ENCODE measurements at regions not wholly inside any gene's neighbourhood (a gene's known extent, or its start where the extent isn't known, plus 50 kb on each side); places are given as distances from the start of the nearest gene placed in this dataset.

- peak overlapping the region; percentile 9 to 71 (median 26) for H3K27ac Mint-ChIP-seq
- no peaks in the 10 kb centered on the region for H3K27me3 Mint-ChIP-seq (ENCODE audit: low read depth)
- no peak overlapping the region for H3K4me3 Mint-ChIP-seq
- TF ChIP-seq CTCF (IDR thresholded peaks at IDR 0.05; ENCODE audit: unreplicated experiment in 3 of 3) = no peak
- H3K36me3 Mint-ChIP-seq (ENCODE audit: low read depth) = no peaks in the 10 kb centered on the region
- H3K9me3 Mint-ChIP-seq = peaks cover 2% of the 10 kb centered on the region
- H3K4me1 Mint-ChIP-seq = peaks cover 27% of the 10 kb centered on the region
Measured at GRCh38 chr4:127445471-127445870, 187.3 kb upstream of the INTU start.

GRCh38 chr4:127446427-127446885 is 186.3 kb upstream of the INTU start:
- no peak overlapping the region for H3K4me3 Mint-ChIP-seq

GRCh38 chr4:127448986-127449385 is 183.8 kb upstream of the INTU start:
- no peak overlapping the region for H3K4me3 Mint-ChIP-seq

More at GRCh38 chr4:127446427-127446885, 186.3 kb upstream of the INTU start:
- Mint-ChIP-seq H3K27ac (peak overlapping the region in 1 of 3 experiments; percentile 71), H3K36me3 (ENCODE audit: low read depth) (no peaks in the 10 kb centered on the region), H3K27me3 (ENCODE audit: low read depth) (no peaks in the 10 kb centered on the region), H3K4me1 (peaks cover 28% of the 10 kb centered on the region), H3K9me3 (peaks cover 2% of the 10 kb centered on the region)
- no peak for TF ChIP-seq CTCF (IDR thresholded peaks at IDR 0.05; ENCODE audit: unreplicated experiment in 3 of 3)

GRCh38 chr4:127449449-127449848 is 183.3 kb upstream of the INTU start:
- Mint-ChIP-seq H3K4me1 (peaks cover 22% of the 10 kb centered on the region), H3K27ac (peak overlapping the region in 1 of 3 experiments; percentile 44), H3K27me3 (ENCODE audit: low read depth) (no peaks in the 10 kb centered on the region), H3K36me3 (ENCODE audit: low read depth) (no peaks in the 10 kb centered on the region), H3K9me3 (no peaks in the 10 kb centered on the region), H3K4me3 (no peak overlapping the region)
- TF ChIP-seq CTCF (IDR thresholded peaks at IDR 0.05; ENCODE audit: unreplicated experiment in 3 of 3) = no peak

More at GRCh38 chr4:127448986-127449385, 183.8 kb upstream of the INTU start:
- Mint-ChIP-seq H3K27me3 (ENCODE audit: low read depth) (no peaks in the 10 kb centered on the region), H3K9me3 (no peaks in the 10 kb centered on the region), H3K4me1 (peaks cover 22% of the 10 kb centered on the region), H3K27ac (peak overlapping the region in 2 of 3 experiments; percentile 44 to 74), H3K36me3 (ENCODE audit: low read depth) (no peaks in the 10 kb centered on the region)
- no peak for TF ChIP-seq CTCF (IDR thresholded peaks at IDR 0.05; ENCODE audit: unreplicated experiment in 3 of 3)

- H3K36me3 Mint-ChIP-seq (ENCODE audit: low read depth) = no peaks in the 10 kb centered on the region
- no peak overlapping the region for H3K4me3 Mint-ChIP-seq
- peak overlapping the region; percentile 17 to 44 (median 38) for H3K27ac Mint-ChIP-seq
- no peaks in the 10 kb centered on the region for H3K9me3 Mint-ChIP-seq
- H3K4me1 Mint-ChIP-seq = peaks cover 22% of the 10 kb centered on the region
- no peak for TF ChIP-seq CTCF (IDR thresholded peaks at IDR 0.05; ENCODE audit: unreplicated experiment in 3 of 3)
- H3K27me3 Mint-ChIP-seq (ENCODE audit: low read depth) = no peaks in the 10 kb centered on the region
Measured at GRCh38 chr4:127450276-127450675, 182.5 kb upstream of the INTU start.

- Mint-ChIP-seq H3K9me3 (peaks cover 20% of the 10 kb centered on the region), H3K4me1 (no peaks in the 10 kb centered on the region), H3K36me3 (ENCODE audit: low read depth) (no peaks in the 10 kb centered on the region), H3K27ac (no peak overlapping the region), H3K4me3 (no peak overlapping the region), H3K27me3 (ENCODE audit: low read depth) (no peaks in the 10 kb centered on the region)
- no peak for TF ChIP-seq CTCF (IDR thresholded peaks at IDR 0.05; ENCODE audit: unreplicated experiment in 3 of 3)
Measured at GRCh38 chr4:127463883-127464282, 168.9 kb upstream of the INTU start.

Data from nephron (organoid).